Thoracic aorta (tissue), 2 donors: ENCODE measurements at regions not wholly inside any gene's neighbourhood (a gene's known extent, or its start where the extent isn't known, plus 50 kb on each side); places are given as distances from the start of the nearest gene placed in this dataset.
"Not testable (repeated sequence)": the region's sequence is repeated elsewhere in the genome, so short reads cannot be mapped to it uniquely, and the experiment has no call there.

Experiments
- ATAC-seq: fragments of 150-250 bp; one replicate; pipeline ENCODE4 v1.8.0; 2017; ENCODE audit warnings: low read depth; ENCODE audit not compliant: insufficient number of reproducible peaks, low FRiP score
- DNase-seq: peaks from one replicate; pipeline ENCODE4 v3.0.0-alpha.2; 2020; ENCODE audit warnings: low spot score
- H3K27ac ChIP-seq, 2 donors: fragments of 200-600 bp; sonication (generic); 1 replicate in 1 of 2; 2 replicates in 1 of 2; pipeline ENCODE4 v1.5.1; 2016; ENCODE audit warnings: mild to moderate bottlenecking in 2 of 2, moderate library complexity in 2 of 2
- H3K27me3 ChIP-seq: fragments of 200-600 bp; sonication (generic); replicated peaks from 2 replicates; pipeline ENCODE4 v1.6.0; 2016; ENCODE audit warnings: mild to moderate bottlenecking; ENCODE audit not compliant: insufficient read depth
- H3K36me3 ChIP-seq: fragments of 200-600 bp; sonication (generic); one replicate; pipeline ENCODE4 v1.5.1; 2016
- H3K4me1 ChIP-seq, 2 donors: fragments of 200-600 bp; sonication (generic); 1 replicate in 1 of 2; 2 replicates in 1 of 2; pipeline versions ENCODE4 v1.5.1 to v1.6.0; 2016; ENCODE audit warnings: low read depth in 2 of 2, mild to moderate bottlenecking in 1 of 2; ENCODE audit not compliant: control insufficient read depth in 1 of 2
- H3K4me3 ChIP-seq: fragments of 200-600 bp; sonication (generic); 2 replicates; pipeline ENCODE4 v1.5.1; 2016; ENCODE audit warnings: mild to moderate bottlenecking
- H3K9me3 ChIP-seq: fragments of 200-600 bp; sonication (generic); 2 replicates; pipeline ENCODE4 v1.5.1; 2016
- TF ChIP-seq, protein P1 (sequence below): fragments of 200-600 bp; sonication (generic); IDR thresholded peaks from one replicate; pipeline ENCODE4 v1.5.1; 2019; ENCODE audit warnings: antibody characterized with exemption

DNA sequence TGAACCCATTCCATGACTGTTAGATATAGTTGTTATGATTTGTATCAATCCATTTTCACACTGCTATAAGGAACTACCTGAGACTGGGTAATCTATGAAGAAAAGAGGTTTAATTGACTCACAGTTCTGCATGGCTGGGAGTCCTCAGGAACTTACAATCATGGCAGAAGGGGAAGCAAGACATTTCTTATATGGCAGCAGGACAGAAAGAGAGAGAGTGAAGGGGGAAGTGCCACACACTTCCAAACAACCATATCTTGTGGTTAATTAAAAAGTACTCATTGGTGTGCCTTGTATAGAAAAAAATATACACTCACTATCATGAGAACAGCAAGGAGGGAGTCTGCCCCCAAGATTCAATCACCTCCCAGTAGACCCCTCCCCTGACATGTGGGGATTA is 137.6 kb upstream of the NBPF11 start:
- H3K4me1 ChIP-seq, result no peaks in the 10 kb centered on the region
- H3K36me3 ChIP-seq, result no peaks in the 10 kb centered on the region
- no peak overlapping the region for H3K27ac ChIP-seq
- H3K9me3 ChIP-seq, result no peaks in the 10 kb centered on the region
- DNase-seq, result no peak
- no peak overlapping the region for H3K4me3 ChIP-seq
- TF ChIP-seq, protein P1, sequence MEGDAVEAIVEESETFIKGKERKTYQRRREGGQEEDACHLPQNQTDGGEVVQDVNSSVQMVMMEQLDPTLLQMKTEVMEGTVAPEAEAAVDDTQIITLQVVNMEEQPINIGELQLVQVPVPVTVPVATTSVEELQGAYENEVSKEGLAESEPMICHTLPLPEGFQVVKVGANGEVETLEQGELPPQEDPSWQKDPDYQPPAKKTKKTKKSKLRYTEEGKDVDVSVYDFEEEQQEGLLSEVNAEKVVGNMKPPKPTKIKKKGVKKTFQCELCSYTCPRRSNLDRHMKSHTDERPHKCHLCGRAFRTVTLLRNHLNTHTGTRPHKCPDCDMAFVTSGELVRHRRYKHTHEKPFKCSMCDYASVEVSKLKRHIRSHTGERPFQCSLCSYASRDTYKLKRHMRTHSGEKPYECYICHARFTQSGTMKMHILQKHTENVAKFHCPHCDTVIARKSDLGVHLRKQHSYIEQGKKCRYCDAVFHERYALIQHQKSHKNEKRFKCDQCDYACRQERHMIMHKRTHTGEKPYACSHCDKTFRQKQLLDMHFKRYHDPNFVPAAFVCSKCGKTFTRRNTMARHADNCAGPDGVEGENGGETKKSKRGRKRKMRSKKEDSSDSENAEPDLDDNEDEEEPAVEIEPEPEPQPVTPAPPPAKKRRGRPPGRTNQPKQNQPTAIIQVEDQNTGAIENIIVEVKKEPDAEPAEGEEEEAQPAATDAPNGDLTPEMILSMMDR, result no peak
- no peaks in the 10 kb centered on the region for H3K27me3 ChIP-seq
- no peak for ATAC-seq

DNA sequence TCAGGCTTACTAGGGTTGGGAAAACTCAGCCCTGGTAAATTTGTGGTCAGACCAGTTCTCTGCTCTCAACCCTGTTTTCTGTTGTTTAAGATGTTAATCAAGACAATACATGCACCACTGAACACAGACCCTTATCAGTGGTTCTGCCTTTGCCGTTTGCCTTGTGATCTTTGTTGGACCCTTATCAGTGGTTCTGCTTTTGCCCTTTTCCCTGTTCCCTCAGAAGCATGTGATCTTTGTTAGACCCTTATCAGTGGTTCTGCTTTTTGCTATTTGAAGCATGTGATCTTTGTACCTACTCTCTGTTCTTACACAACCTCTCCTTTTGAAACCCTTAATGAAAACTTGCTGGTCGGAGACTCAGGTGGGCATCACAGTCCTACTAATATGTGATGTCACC is 133.9 kb upstream of the NBPF11 start:
- DNase-seq, H3K9me3 ChIP-seq, H3K36me3 ChIP-seq, H3K4me1 ChIP-seq, H3K27ac ChIP-seq, H3K4me3 ChIP-seq, H3K27me3 ChIP-seq, ATAC-seq: not testable (repeated sequence)

DNA sequence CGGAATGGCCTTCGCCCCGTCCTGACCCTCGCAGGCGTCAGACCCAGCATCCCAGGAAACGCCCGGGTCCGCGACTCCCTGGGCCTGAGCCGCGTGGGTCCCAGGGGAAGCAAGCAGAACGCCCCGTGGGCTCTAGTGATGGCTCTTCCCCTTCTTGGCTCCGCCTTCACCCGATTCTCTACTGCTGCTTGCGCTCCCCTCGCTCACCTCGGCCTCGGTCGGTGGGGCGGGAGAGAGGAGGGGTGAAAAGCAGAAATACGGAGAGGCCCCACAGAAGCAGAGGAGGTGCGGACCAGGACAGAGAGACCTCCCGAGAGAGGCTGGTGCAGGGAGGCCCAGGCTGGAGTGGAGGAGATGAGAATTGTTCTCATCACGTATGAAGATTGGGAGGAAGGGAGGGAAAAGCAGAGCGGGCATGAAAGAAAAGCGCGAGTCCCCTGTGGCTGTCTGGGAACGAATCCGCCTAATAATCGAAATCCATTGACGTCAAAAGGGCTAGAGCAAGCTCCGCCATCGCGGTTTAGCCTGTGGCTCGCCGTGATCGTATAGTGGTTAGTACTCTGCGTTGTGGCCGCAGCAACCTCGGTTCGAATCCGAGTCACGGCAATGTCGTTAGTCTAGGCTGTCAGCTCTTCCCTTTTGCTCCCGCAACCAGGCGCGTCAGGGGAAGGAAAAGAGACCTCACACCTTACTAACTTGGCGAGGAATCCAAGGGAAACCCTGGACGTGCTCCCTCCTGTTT is 128.9 kb upstream of the NBPF11 start:
- H3K4me1 ChIP-seq, DNase-seq, H3K36me3 ChIP-seq, H3K27me3 ChIP-seq, H3K27ac ChIP-seq, H3K9me3 ChIP-seq, ATAC-seq: not testable (repeated sequence)
- H3K4me3 ChIP-seq, result peak overlapping the region; percentile 68

DNA sequence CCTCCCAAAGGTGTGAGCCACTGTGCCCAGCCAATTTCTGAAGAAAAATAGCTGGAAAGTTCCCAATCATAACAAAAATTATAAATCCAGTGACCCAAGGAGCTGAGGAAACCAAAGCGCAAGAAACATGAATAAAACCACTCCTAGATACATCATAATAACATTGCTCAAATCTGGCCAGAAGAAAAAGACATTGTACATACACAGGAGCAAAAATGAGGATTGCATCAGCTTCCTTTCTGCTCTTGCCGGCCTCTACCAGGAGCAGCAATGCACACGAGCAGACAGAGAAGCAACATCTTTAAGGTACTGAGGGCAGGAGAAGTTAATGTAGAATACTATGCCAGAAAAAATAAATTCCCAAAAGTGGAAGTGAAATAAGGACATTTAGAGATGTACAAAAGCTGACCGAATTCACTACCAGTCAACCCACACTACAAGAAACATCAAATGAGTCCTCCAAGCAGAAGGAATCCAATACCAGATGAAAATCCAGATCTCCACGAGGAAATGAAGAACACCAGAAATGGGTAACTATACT is 127.0 kb upstream of the NBPF11 start:
- H3K27me3 ChIP-seq, H3K4me1 ChIP-seq, H3K27ac ChIP-seq, H3K9me3 ChIP-seq, H3K4me3 ChIP-seq, ATAC-seq, DNase-seq, H3K36me3 ChIP-seq: not testable (repeated sequence)

DNA sequence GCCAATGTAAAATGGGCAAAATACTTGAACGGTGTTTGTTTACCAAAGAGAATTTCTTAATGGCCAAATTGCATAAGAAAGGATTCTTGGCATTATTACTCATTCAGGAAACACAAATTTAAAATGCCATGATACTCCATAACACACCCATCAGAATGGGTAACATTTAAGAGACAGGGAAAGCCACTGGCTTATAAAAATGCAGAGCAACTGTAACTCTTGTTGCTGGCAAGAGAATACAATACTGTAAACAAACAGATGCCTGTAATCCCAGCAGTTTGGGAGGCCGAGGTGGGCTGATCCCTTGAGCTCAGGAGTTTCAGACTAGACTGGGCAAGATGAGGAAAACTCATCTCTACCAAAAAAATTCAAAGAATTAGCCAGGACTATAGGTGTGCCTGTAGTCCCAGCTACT is 125.8 kb upstream of the NBPF11 start:
- not testable (repeated sequence) for ATAC-seq, H3K9me3 ChIP-seq, DNase-seq, H3K4me3 ChIP-seq, H3K27ac ChIP-seq, H3K4me1 ChIP-seq, H3K36me3 ChIP-seq, H3K27me3 ChIP-seq

DNA sequence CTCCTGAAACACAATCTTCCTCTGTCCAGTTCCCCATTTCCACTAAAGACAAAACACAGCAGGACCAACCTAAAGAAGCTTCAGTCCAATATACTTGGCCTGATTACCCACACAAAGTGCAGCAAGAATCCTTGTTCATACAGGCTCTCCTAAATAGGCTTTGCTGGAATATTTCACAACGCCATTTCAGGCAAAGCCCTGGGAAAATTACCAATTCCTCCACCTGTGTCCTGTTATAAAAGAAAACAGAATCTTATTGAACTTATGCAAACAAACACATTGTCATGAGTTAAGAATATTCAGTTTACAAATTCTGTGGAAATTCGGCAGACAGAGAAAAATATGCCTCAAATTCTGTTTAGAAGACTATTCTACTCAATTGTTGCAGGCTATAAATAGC is 115.0 kb upstream of the NBPF11 start:
- ATAC-seq, DNase-seq, H3K9me3 ChIP-seq, H3K27me3 ChIP-seq, H3K4me3 ChIP-seq, H3K27ac ChIP-seq, H3K36me3 ChIP-seq: not testable (repeated sequence)
- peaks cover 0 to 11% of the 10 kb centered on the region in 2 donors for H3K4me1 ChIP-seq

DNA sequence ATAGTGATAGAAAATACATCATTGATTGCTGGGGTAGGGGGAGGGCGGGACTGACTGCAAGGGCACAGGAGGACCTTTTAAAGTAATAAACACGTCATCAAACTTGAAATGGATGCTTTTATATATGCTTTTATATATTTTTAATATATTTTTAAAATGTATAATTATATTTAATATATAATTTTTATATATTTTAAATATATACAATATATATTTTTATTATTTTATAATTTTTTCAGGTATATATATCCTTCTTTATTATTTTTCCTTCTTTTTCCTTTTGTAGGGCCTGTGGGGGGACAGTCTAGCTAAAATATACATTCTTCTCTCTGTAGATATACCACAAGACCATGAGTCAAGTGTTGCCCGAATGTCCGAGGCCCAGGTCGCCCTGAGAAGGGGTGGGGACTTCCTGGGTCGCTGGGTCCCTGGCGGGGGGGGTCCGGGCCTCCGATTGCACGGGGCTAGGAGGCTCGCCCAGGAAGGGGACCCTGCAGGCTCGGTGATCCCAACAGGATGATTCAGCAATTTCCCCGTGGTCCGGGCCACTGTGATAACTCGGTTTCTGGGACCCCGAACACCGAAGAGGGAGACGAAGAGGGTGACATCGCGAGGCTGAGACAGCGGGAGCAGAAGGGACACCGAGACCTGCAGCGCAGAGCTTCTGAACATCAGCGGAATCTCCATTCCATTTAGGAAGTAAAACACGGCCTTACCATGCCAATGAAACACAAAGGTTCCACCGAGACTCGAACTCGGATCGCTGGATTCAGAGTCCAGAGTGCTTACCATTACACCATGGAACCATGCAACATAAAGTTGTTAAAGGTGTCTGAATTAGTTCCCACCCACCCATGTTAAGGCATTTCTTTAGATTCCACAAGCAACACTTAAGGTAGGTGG is 112.5 kb upstream of the NBPF11 start:
- Histone ChIP-seq H3K9me3 (no peaks in the 10 kb centered on the region), H3K36me3 (no peaks in the 10 kb centered on the region), H3K4me1 (peaks cover 0 to 11% of the 10 kb centered on the region in 2 donors), H3K27me3 (no peaks in the 10 kb centered on the region), H3K27ac (no peak overlapping the region), H3K4me3 (peak overlapping the region; percentile 77)
- no peak for ATAC-seq
- DNase-seq, result no peak
- TF ChIP-seq, protein P1, result no peak
